ENCODE measurements at regions not wholly inside any gene's neighbourhood (a gene's known extent, or its start where the extent isn't known, plus 50 kb on each side); places are given as distances from the start of the nearest gene placed in this dataset.
A peak's percentile ranks its signal among the peaks of the same experiment; 100 is the strongest.

DNA sequence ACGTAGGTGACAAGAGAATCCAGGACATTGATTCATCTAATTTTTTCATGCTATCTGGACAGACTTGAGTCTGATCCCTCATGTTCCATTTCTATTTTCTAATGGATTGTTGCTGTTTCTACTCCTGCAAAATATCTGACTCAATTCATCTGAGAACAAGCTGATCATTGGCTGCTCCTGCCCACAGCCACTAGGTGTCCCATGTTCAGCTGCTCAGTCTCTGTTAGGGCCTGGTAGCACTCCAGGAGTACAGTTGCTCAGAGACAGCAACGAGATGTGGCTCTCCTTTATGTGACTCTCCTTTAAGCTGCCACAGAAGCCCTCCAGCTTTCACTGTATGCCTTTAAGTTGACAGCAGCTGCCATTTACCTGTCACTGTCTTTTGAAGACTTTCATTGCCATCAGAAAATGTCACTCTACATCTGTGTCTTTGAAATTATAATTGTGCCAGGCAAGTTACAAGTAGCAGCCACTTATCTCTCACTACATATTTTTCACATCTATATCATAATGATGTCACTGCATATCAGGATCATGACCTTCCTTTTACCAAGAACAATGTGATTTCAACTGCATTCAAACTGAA, 1944.2 kb upstream of the NUDT12 start:
- peak in 1 of 11 donors; percentile 2 for DNase-seq (ENCODE audit: extremely low read depth in 1 of 11, low read depth in 9 of 11, low spot score in 4 of 11)

- DNase-seq (ENCODE audit: extremely low read depth in 1 of 11, low read depth in 9 of 11, low spot score in 4 of 11): no peak
Measured at GRCh38 chr5:105503950-105504349, 1941.4 kb upstream of the NUDT12 start.

DNA sequence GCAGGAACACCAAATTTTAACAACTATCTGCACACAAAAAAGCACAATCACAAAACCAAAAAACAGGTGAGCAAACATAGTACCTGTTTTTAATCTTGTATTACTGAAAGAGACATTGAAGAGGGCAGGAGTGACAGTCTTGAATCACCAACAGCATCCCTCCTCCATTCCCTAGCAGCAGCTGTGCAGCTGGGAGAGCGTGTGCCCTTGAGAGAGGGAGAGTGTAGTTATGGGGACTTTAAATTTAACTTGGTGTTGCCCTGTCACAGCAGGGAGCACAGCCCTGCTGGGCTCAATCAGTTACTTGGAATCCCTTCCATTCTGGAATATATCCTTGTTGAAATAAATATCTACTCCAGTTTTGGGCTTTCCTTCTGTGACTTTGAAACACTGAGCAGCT, 1938.7 kb upstream of the NUDT12 start:
- DNase-seq (ENCODE audit: extremely low read depth in 1 of 11, low read depth in 9 of 11, low spot score in 4 of 11): no peak

GRCh38 chr5:105475401-105475800, 1912.8 kb upstream of the NUDT12 start:
- no peak for DNase-seq (ENCODE audit: extremely low read depth in 1 of 11, low read depth in 9 of 11, low spot score in 4 of 11)

DNA sequence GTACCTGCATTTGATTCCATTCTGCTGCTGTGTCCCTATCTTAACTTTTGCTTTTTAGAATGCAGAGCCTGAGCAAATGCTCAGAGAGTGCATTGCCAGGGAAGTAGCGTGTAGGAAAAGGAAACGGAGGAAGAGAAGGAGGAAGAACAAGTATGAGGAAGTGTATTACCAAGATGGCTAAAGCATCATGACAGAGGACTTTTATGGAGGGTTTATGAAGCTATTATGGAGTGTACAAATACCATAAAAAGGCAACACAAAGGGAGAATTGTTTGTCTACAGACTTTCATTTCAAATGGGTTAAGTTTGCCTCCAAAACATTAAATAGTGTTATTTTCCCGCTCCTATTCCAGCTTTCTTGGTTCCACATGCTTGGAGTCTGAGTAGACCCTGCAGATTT, 1899.8 kb upstream of the NUDT12 start:
- no peak for DNase-seq (ENCODE audit: extremely low read depth in 1 of 11, low read depth in 9 of 11, low spot score in 4 of 11)

- no peak for DNase-seq (ENCODE audit: extremely low read depth in 1 of 11, low read depth in 9 of 11, low spot score in 4 of 11)
Measured at GRCh38 chr5:105460721-105461120, 1898.1 kb upstream of the NUDT12 start.

DNA sequence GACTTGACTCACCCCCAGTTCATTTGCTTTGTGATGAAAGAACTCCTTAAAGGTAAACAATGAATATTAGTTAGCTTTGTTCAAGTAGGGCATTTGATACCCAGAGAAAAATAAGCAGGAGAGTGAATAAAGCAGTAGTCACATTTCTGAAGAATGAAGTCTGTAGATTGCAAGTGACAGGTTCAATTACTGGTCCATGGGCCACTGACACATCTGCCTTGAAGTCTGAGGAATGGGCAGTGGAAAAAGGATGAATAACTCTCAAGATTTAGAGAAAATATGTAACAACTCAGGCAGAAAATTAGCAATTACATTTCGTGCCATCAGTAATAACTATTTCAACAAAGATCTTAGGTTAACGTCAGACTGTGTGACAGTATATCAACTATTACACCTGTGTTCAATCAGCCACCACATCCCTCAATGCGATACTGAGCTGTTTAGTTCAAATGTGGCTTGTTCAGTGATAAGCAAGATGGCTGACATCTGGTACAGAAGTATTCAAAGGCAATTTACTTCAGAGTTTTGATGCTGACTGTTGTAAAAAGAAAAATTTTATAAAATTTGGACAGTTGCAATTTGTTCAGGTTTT, 1890.7 kb upstream of the NUDT12 start:
- DNase-seq (ENCODE audit: extremely low read depth in 1 of 11, low read depth in 9 of 11, low spot score in 4 of 11): no peak

- no peak for DNase-seq (ENCODE audit: extremely low read depth in 1 of 11, low read depth in 9 of 11, low spot score in 4 of 11)
Measured at GRCh38 chr5:105448271-105448670, 1885.7 kb upstream of the NUDT12 start.

- DNase-seq (ENCODE audit: extremely low read depth in 1 of 11, low read depth in 9 of 11, low spot score in 4 of 11): no peak
Measured at GRCh38 chr5:105430516-105430915, 1867.9 kb upstream of the NUDT12 start.

DNA sequence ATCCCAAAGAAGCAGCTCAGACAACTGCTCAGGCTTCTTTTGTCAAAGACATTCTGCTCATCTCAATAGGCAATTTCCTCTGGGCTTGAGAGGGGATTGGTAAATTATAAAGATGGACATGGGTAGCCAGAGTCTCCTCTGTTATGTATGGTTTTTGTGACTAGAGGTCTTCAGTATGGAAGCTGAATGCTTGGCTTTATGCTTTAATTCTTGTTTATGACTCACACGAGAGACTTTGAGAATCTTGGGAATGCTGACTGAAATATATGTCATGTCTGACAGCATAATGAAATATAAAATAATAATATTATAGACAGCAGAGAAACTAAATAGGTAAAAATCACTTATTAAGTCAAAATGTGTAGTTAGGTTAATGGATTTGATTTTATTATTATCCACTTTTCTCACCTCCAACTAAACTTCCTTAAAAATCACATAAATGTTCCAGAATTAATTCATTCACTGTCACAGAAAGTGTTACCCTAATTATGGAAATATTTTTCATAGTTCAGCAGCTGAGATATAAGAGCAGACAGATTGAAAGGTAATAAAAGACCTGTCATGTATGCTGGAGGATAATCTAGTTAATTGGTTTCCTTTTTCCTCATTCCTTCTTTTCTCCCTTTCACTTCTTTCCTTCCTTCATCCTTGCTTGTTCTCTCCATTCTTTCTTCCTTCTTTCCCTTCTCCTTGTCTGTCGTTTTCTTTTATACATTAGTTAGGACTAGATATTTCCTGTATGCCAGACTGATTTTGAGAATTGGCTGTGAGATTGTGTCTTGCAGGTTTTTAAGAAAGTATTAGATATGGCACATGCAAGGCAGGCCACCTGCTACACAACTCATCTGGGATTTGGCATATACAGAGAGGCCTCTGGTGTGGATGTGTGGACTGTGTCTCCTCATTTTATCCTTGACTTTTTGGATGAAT, 1866.1 kb upstream of the NUDT12 start:
- DNase-seq (ENCODE audit: extremely low read depth in 1 of 11, low read depth in 9 of 11, low spot score in 4 of 11): no peak

GRCh38 chr5:105414067-105414466, 1851.5 kb upstream of the NUDT12 start:
- DNase-seq (ENCODE audit: extremely low read depth in 1 of 11, low read depth in 9 of 11, low spot score in 4 of 11): no peak

DNA sequence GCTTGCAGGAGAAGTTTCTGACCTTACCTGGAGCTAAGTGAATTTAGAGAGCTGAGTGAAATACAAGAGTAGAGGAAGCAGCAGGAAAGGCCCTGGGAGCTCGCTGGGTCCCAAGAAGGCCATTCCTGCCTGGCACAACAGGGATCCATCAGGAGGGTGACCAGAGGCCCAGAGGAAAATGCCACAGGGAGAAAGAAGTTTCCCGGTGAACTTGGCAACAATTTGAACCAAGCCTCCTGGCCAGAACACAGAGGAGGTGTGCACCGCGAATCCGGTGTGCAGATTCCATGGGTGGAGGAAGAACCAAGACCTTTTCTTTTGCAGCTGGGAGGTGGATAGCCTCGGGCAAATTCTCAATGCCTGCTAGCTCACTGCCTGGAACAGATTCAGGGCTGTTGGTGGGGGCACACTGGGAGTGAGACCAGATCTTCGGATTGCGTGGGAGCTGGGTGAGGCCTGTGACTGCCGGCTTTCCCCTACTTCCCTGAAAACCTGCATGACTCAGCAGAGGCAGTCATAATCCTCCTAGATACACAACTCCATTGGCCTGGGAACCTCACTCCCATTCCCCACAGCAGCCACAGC, 1850.9 kb upstream of the NUDT12 start:
- DNase-seq (ENCODE audit: extremely low read depth in 1 of 11, low read depth in 9 of 11, low spot score in 4 of 11): no peak

DNA sequence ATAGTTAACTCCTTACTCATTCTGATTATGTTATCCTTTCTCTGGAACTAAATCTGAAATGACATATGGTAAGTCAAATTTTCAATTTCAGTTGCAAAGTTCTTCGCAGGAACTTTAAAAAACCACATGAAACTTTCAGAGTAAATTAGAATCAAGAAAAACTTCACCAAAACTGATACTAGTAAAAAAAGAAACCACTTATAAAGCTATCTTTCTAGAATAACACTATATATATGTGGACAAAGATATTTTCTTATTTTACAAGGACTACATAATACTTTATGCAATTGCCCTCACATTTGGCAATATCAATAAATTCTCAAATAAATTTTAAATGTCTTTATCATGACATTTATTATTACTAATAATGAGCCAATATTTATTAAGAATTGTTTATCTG, 1847.1 kb upstream of the NUDT12 start:
- DNase-seq (ENCODE audit: extremely low read depth in 1 of 11, low read depth in 9 of 11, low spot score in 4 of 11): no peak

GRCh38 chr5:105407200-105407599, 1844.6 kb upstream of the NUDT12 start:
- DNase-seq (ENCODE audit: extremely low read depth in 1 of 11, low read depth in 9 of 11, low spot score in 4 of 11): no peak

- DNase-seq (ENCODE audit: extremely low read depth in 1 of 11, low read depth in 9 of 11, low spot score in 4 of 11): no peak
Measured at GRCh38 chr5:105397749-105398148, 1835.2 kb upstream of the NUDT12 start.

DNA sequence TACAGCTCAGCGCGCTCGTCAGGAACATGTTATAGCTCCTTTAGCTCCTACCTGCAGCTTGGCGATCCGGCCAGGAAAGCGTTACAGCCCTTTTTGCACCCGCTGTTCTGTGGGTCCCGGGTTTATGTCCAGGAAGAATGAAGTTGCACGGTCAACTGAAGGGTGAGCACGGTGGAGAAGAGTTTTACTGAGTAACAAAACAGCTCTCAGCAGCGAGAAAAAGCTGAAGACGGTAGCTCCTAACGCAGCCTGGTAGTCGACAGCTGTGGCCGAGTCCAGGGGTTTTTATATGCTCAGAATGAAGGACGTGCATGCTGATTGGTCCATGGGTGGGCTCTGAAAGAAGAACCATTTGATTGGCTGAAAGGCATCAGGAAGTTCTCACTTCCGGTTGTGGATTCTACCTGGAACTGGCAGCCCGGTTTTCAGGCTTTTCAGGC, 1830.1 kb upstream of the NUDT12 start:
- DNase-seq (ENCODE audit: extremely low read depth in 1 of 11, low read depth in 9 of 11, low spot score in 4 of 11): no peak

DNA sequence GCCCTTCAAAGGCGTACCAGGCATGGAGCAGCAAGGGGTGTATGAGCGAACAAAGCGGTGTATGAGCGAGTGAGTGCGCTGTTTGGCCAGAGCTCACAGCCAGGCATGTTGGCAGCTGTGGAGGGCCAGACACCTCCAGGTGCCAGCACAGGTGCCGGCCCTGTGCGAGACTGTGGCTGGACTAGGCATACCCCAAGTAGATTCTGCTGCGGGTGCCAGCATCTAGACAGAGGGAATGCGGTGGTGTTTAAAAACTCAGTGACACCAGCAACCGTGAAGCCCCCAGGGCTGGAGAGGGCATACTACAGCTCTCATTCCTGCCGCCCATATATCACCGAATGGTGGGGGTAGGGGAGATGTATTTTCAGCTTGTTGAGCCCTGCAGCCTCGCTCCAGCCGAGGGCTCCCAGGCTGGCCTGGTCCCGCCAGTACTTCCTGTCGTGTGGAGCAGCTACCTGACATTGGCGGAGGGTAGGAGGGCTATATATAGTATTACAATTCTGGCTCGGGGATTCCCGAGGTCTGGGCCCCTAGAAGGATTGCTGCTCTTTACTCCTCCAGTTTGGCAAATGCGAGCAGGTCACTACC, 1829.6 kb upstream of the NUDT12 start:
- DNase-seq (ENCODE audit: extremely low read depth in 1 of 11, low read depth in 9 of 11, low spot score in 4 of 11): no peak

GRCh38 chr5:105380126-105380525, 1817.5 kb upstream of the NUDT12 start:
- DNase-seq (ENCODE audit: extremely low read depth in 1 of 11, low read depth in 9 of 11, low spot score in 4 of 11): no peak

DNA sequence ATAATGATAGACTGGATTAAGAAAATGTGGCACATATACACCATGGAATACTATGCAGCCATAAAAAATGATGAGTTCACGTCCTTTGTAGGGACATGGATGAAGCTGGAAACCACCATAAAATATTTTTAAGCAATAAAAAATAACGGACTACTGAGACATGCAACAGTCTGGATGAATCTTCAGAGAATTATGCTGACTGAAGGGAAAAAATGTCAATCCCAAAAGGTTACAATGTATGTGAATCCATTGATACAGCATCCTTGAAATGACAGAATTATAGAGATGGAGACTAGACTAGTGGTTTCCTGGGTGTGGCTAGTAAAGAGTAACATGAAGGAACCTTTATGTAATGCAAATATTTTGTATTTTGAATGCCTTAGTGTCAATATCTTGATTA, 1808.6 kb upstream of the NUDT12 start:
- no peak for DNase-seq (ENCODE audit: extremely low read depth in 1 of 11, low read depth in 9 of 11, low spot score in 4 of 11)
